Liver (tissue), 8 donors: ENCODE measurements at regions not wholly inside any gene's neighbourhood (a gene's known extent, or its start where the extent isn't known, plus 50 kb on each side); places are given as distances from the start of the nearest gene placed in this dataset.
"Not testable (repeated sequence)": the region's sequence is repeated elsewhere in the genome, so short reads cannot be mapped to it uniquely, and the experiment has no call there.

ENCODE experiments used
- DNase-seq: peaks from one replicate; pipeline ENCODE4 v3.0.0-alpha.2; 2017; ENCODE audit warnings: low spot score
- H3K27ac ChIP-seq, 2 donors: one replicate each; pipeline ENCODE4 v1.7.0; 2013; ENCODE audit warnings: inconsistent platforms in 2 of 2, low read length in 2 of 2, control low read depth in 1 of 2, low read depth in 1 of 2, mild to moderate bottlenecking in 1 of 2
- H3K27me3 ChIP-seq, 4 donors: one replicate each; pipeline versions ENCODE4 v1.6.1 to v1.7.0; 2013; ENCODE audit warnings: low read length in 3 of 4, inconsistent platforms in 1 of 4, mild to moderate bottlenecking in 1 of 4, moderate library complexity in 1 of 4; ENCODE audit not compliant: control insufficient read depth in 4 of 4, insufficient read depth in 4 of 4
- H3K36me3 ChIP-seq, 4 donors: one replicate each; pipeline versions ENCODE4 v1.6.1 to v1.7.0; 2013; ENCODE audit warnings: low read length in 3 of 4, mild to moderate bottlenecking in 3 of 4, low read depth in 1 of 4, moderate library complexity in 1 of 4; ENCODE audit not compliant: control insufficient read depth in 4 of 4, insufficient read depth in 3 of 4
- H3K4me1 ChIP-seq, 4 donors: one replicate each; pipeline versions ENCODE4 v1.6.1 to v1.7.0; 2013; ENCODE audit warnings: low read length in 3 of 4, mild to moderate bottlenecking in 3 of 4, moderate library complexity in 1 of 4; ENCODE audit not compliant: control insufficient read depth in 4 of 4, insufficient read depth in 4 of 4
- H3K4me3 ChIP-seq, 3 donors: one replicate each; pipeline versions ENCODE4 v1.6.1 to v1.7.0; 2013; ENCODE audit warnings: low read length in 3 of 3, control low read depth in 1 of 3, low read depth in 1 of 3, mild to moderate bottlenecking in 1 of 3
- H3K9ac ChIP-seq, 2 donors: one replicate each; pipeline ENCODE4 v1.7.0; 2013; ENCODE audit warnings: low read length in 2 of 2, mild to moderate bottlenecking in 2 of 2, moderate library complexity in 2 of 2, control low read depth in 1 of 2, low read depth in 1 of 2
- H3K9me3 ChIP-seq, 4 donors: one replicate each; pipeline versions ENCODE4 v1.6.1 to v1.7.0; 2013; ENCODE audit warnings: low read length in 3 of 4; ENCODE audit not compliant: control insufficient read depth in 4 of 4
- ATF3 ChIP-seq: IDR thresholded peaks from 2 replicates; pipeline ENCODE4 v1.6.1; 2016; ENCODE audit warnings: antibody characterized with exemption
- CTCF ChIP-seq: fragments of 150-350 bp; IDR thresholded peaks from 2 replicates; pipeline ENCODE4 v1.5.1; 2017; ENCODE audit warnings: improper control_type of control experiment, low read depth, low read length; ENCODE audit not compliant: missing input control
- JUND ChIP-seq, 2 donors: IDR thresholded peaks; 2 replicates each; pipeline ENCODE4 v1.6.1; 2016; ENCODE audit warnings: antibody characterized with exemption in 2 of 2
- RAD21 ChIP-seq, 2 donors: IDR thresholded peaks; 2 replicates each; pipeline ENCODE4 v1.6.1; 2016; ENCODE audit warnings: antibody characterized with exemption in 2 of 2, mild to moderate bottlenecking in 2 of 2
- WGBS: extraction: QIAGEN DNeasy Blood & Tissue Kit; methylation state at CpG from one replicate; pipeline ENCODE4 v1.1.7; 2013; 5-methylcytosine and 5-hydroxymethylcytosine counted together
- TF ChIP-seq, protein P1 (sequence below): IDR thresholded peaks from 2 replicates; pipeline ENCODE4 v1.6.1; 2016; ENCODE audit warnings: antibody characterized with exemption
- donor health status: healthy.
- donor health status: healthy.
- donor health status: healthy.
- donor health status: healthy.
- donor health status: healthy.

DNA sequence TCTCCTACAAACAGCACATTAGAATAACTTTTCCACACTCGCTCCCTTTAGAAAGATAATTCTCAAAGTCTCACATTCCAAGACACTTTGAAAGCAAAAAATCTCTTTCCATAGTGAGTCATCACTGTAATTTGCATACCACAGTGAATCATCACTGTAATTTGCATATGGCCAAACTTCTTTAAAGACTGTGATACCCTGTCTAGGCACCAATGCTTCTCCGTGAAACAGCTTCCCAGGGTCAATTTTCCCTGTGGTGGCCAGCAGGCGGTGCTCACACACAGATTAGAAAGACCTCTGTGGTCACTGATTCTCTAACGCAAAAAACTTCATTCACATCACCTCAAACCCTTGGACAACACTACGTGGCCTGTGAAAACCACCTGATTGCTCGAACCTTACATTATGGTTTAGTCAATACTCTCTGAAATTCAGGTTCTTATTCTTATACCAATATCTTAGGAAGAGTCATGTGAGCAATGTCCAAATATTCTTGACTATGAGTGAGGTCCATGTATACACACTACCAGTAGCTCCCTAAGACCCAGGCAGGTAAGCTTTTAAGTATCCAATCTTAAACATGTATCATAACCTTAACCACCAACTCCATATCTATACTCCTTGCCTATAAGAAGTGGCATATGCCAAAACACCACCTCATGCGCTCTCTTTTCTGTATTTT, 78.5 kb upstream of the PHACTR1 start:
- WGBS = 27% methylated on average over 7 of the region's 7 CpGs
- H3K36me3 ChIP-seq = no peaks in the 10 kb centered on the region
- TF ChIP-seq CTCF (peak; percentile 66), JUND (IDR thresholded peaks at IDR 0.05) (peak in 1 of 2 donors; percentile 12), RAD21 (IDR thresholded peaks at IDR 0.05) (peak; percentile 72 to 81)
- TF ChIP-seq, protein P1, sequence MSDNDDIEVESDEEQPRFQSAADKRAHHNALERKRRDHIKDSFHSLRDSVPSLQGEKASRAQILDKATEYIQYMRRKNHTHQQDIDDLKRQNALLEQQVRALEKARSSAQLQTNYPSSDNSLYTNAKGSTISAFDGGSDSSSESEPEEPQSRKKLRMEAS = no peak
- H3K9ac ChIP-seq = no peak overlapping the region
- H3K4me1 ChIP-seq = no peaks in the 10 kb centered on the region
- no peak overlapping the region for H3K4me3 ChIP-seq
- H3K27ac ChIP-seq = no peak overlapping the region
- DNase-seq = peak; percentile 46
- peaks cover 0 to 2% (median under 1%) of the 10 kb centered on the region in 4 donors for H3K27me3 ChIP-seq
- peaks cover 0 to 7% (median 0%) of the 10 kb centered on the region in 4 donors for H3K9me3 ChIP-seq

- Histone ChIP-seq H3K9ac (no peak overlapping the region), H3K9me3 (peaks cover 0 to 3% (median 0%) of the 10 kb centered on the region in 4 donors), H3K4me1 (no peaks in the 10 kb centered on the region), H3K4me3 (no peak overlapping the region), H3K27me3 (peaks cover 0 to 5% (median 0%) of the 10 kb centered on the region in 4 donors), H3K27ac (no peak overlapping the region), H3K36me3 (no peaks in the 10 kb centered on the region)
- WGBS = 81% methylated on average over 1 of the region's 1 CpG
- no peak for TF ChIP-seq RAD21 (IDR thresholded peaks at IDR 0.05)
- no peak for DNase-seq
These were observed 76.1 kb upstream of the PHACTR1 start for GRCh38 chr6:12640438-12640837.

DNA sequence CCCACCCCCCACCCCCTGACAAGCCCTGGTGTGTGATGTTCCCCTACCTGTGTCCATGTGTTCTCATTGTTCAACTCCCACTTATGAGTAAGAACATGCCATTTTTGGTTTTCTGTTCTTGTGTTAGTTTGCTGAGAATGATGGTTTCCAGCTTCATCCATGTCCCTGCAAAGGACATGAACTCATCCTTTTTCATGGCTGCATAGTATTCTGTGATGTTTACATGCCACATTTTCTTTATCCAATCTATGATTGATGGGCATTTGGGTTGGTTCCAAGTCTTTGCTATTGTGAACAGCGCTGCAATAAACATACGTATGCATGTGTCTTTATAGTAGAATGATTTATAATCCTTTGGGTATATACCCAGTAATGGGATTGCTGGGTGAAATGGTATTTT, 74.8 kb upstream of the PHACTR1 start:
- WGBS = 81% methylated on average over 2 of the region's 2 CpGs
- H3K27ac ChIP-seq, H3K9ac ChIP-seq, H3K27me3 ChIP-seq, DNase-seq, H3K9me3 ChIP-seq, H3K4me3 ChIP-seq, H3K36me3 ChIP-seq, H3K4me1 ChIP-seq: not testable (repeated sequence)

DNA sequence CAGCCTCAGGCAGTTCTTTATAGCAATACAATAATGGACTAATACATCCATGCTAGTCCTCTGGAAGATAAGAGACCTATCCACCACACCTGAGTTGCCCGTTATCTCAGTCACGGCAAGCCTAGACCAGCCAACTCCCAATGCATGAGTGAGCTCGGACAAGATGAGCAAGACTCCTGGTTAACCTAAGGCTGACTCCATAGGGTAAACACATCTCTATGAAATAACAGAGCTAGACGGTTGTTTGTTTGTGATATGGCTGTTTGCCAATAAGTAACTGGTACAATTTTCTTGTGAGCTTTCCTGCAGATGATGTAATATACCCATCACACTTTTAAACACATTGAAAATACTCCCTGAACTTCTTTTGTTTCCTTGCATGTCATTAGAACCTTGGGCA, 70.6 kb upstream of the PHACTR1 start:
- no peak for TF ChIP-seq ATF3
- no peak overlapping the region for H3K4me3 ChIP-seq
- no peaks in the 10 kb centered on the region for H3K36me3 ChIP-seq
- H3K9me3 ChIP-seq = no peaks in the 10 kb centered on the region
- no peaks in the 10 kb centered on the region for H3K4me1 ChIP-seq
- 46% methylated on average over 4 of the region's 4 CpGs for whole genome bisulfite sequencing
- H3K9ac ChIP-seq = no peak overlapping the region
- DNase-seq = no peak
- H3K27me3 ChIP-seq = peaks cover 0 to 3% (median 1%) of the 10 kb centered on the region in 4 donors
- H3K27ac ChIP-seq = no peak overlapping the region
